Neuronal stem cell (in vitro differentiated cells): ENCODE measurements at regions not wholly inside any gene's neighbourhood (a gene's known extent, or its start where the extent isn't known, plus 50 kb on each side); places are given as distances from the start of the nearest gene placed in this dataset.
A peak's percentile ranks its signal among the peaks of the same experiment; 100 is the strongest.

Experiments
- DNase-seq: peaks from one replicate; pipeline ENCODE4 v3.0.0-alpha.2; 2013; ENCODE audit warnings: low spot score
- H2AFZ ChIP-seq: one replicate; pipeline ENCODE4 v1.6.1; 2013; ENCODE audit warnings: mild to moderate bottlenecking, low read length, inconsistent platforms
- H2AK5ac ChIP-seq: 2 replicates; pipeline ENCODE4 v1.6.1; 2013; ENCODE audit warnings: low read depth, mild to moderate bottlenecking, inconsistent platforms, low read length, moderate library complexity, mixed read lengths
- H2BK120ac ChIP-seq: 2 replicates; pipeline ENCODE4 v1.6.1; 2013; ENCODE audit warnings: low read depth, mild to moderate bottlenecking, inconsistent platforms, low read length, moderate library complexity, mixed read lengths
- H2BK12ac ChIP-seq: one replicate; pipeline ENCODE4 v1.6.1; 2013; ENCODE audit warnings: low read length, inconsistent platforms
- H2BK15ac ChIP-seq: 2 replicates; pipeline ENCODE4 v1.6.1; 2013; ENCODE audit warnings: mild to moderate bottlenecking, low read length, inconsistent platforms, mixed read lengths
- H2BK5ac ChIP-seq: one replicate; pipeline ENCODE4 v1.6.1; 2013; ENCODE audit warnings: inconsistent platforms, mild to moderate bottlenecking, low read length, moderate library complexity
- H3K14ac ChIP-seq: one replicate; pipeline ENCODE4 v1.6.1; 2013; ENCODE audit warnings: low read length, inconsistent platforms
- H3K18ac ChIP-seq: 2 replicates; pipeline ENCODE4 v1.6.1; 2013; ENCODE audit warnings: low read length, inconsistent platforms
- H3K23ac ChIP-seq: 2 replicates; pipeline ENCODE4 v1.6.1; 2013; ENCODE audit warnings: low read depth, mild to moderate bottlenecking, mixed read lengths, low read length, inconsistent platforms; ENCODE audit not compliant: poor library complexity
- H3K27ac ChIP-seq: replicated peaks from 3 replicates; pipeline ENCODE4 v1.5.1; 2013; ENCODE audit warnings: low read length, inconsistent platforms
- H3K27me3 ChIP-seq, 3 experiments: 2 replicates each; pipeline ENCODE4 v1.6.1; 2013; ENCODE audit warnings: low read length in 3 of 3, mild to moderate bottlenecking in 2 of 3, inconsistent platforms in 1 of 3, low read depth in 1 of 3, mixed read lengths in 1 of 3, moderate library complexity in 1 of 3; ENCODE audit not compliant: control insufficient read depth in 3 of 3, insufficient read depth in 3 of 3
- H3K36me3 ChIP-seq, 2 donors: replicated peaks in 1 of 2; 2 replicates each; pipeline ENCODE4 v1.6.1; 2013; ENCODE audit warnings: low read length in 2 of 2; ENCODE audit not compliant: control insufficient read depth in 2 of 2, insufficient read depth in 2 of 2
- H3K4ac ChIP-seq: 2 replicates; pipeline ENCODE4 v1.6.1; 2013; ENCODE audit warnings: inconsistent platforms, mild to moderate bottlenecking, low read length, moderate library complexity
- H3K4me1 ChIP-seq, 2 donors: 1 replicate in 1 of 2; 2 replicates in 1 of 2; pipeline ENCODE4 v1.6.1; 2013; ENCODE audit warnings: low read length in 2 of 2, low read depth in 1 of 2; ENCODE audit not compliant: control insufficient read depth in 2 of 2, insufficient read depth in 1 of 2
- H3K4me2 ChIP-seq: one replicate; pipeline ENCODE4 v1.6.1; 2013; ENCODE audit warnings: mild to moderate bottlenecking, low read length, inconsistent platforms; ENCODE audit not compliant: insufficient read depth, poor library complexity, severe bottlenecking
- H3K4me3 ChIP-seq, 2 donors: 2 replicates each; pipeline ENCODE4 v1.5.1; 2013; ENCODE audit warnings: low read length in 2 of 2, mild to moderate bottlenecking in 2 of 2, inconsistent platforms in 1 of 2, moderate library complexity in 1 of 2
- H3K79me1 ChIP-seq: one replicate; pipeline ENCODE4 v1.6.1; 2013; ENCODE audit warnings: low read depth, mild to moderate bottlenecking, inconsistent platforms, low read length, moderate library complexity
- H3K9ac ChIP-seq: one replicate; pipeline ENCODE4 v1.6.1; 2013; ENCODE audit warnings: mild to moderate bottlenecking, low read depth, low read length, inconsistent platforms; ENCODE audit not compliant: poor library complexity
- H3K9me3 ChIP-seq, 2 donors: replicated peaks in 1 of 2; 2 replicates each; pipeline versions ENCODE3 to v1.6.1; 2013; ENCODE audit warnings: low read length in 2 of 2, mild to moderate bottlenecking in 2 of 2, inconsistent platforms in 1 of 2, low read depth in 1 of 2, mixed read lengths in 1 of 2, moderate library complexity in 1 of 2; ENCODE audit not compliant: control insufficient read depth in 2 of 2, insufficient read depth in 1 of 2
- H4K8ac ChIP-seq: one replicate; pipeline ENCODE4 v1.6.1; 2013; ENCODE audit warnings: low read depth, mild to moderate bottlenecking, inconsistent platforms, low read length, moderate library complexity
- H4K91ac ChIP-seq: one replicate; pipeline ENCODE4 v1.6.1; 2013; ENCODE audit warnings: low read length, low read depth, mild to moderate bottlenecking, inconsistent platforms; ENCODE audit not compliant: poor library complexity
- WGBS, 2 donors: extraction: QIAGEN DNeasy Blood & Tissue Kit; methylation state at CpG; one replicate each; pipeline ENCODE4 v1.1.7; 2013; ENCODE audit warnings: missing lambda C conversion rate in 2 of 2, mixed read lengths in 1 of 2; ENCODE audit not compliant: insufficient read length in 2 of 2, insufficient replicate concordance in 1 of 2; ENCODE audit errors: extremely low coverage in 2 of 2; 5-methylcytosine and 5-hydroxymethylcytosine counted together

GRCh38 chr9:24381205-24381604, 164.5 kb downstream of the IZUMO3 start:
- H2BK12ac ChIP-seq = no peak overlapping the region
- H4K91ac ChIP-seq = no peak overlapping the region
- no peak overlapping the region for H3K4me3 ChIP-seq
- H3K4me2 ChIP-seq = no peak overlapping the region
- H3K9me3 ChIP-seq = peaks cover 0 to 4% of the 10 kb centered on the region in 2 donors
- no peak overlapping the region for H3K9ac ChIP-seq
- H3K79me1 ChIP-seq = peaks cover 3% of the 10 kb centered on the region
- no peak overlapping the region for H2AFZ ChIP-seq
- H3K4me1 ChIP-seq = no peaks in the 10 kb centered on the region
- no CpG with 5 or more reads among the region's 1 CpG for WGBS, 2 donors
- no peak overlapping the region for H3K27ac ChIP-seq
- no peak overlapping the region for H2BK15ac ChIP-seq
- H3K4ac ChIP-seq = no peak overlapping the region
- H3K36me3 ChIP-seq = peaks cover 0 to 1% of the 10 kb centered on the region in 2 donors
- H4K8ac ChIP-seq = no peak overlapping the region
- DNase-seq = no peak
- H3K14ac ChIP-seq = no peak overlapping the region
- H2BK5ac ChIP-seq = no peak overlapping the region
- H2BK120ac ChIP-seq = no peak overlapping the region
- H3K23ac ChIP-seq = no peak overlapping the region
- no peaks in the 10 kb centered on the region for H3K27me3 ChIP-seq
- H2AK5ac ChIP-seq = no peak overlapping the region
- H3K18ac ChIP-seq = no peak overlapping the region

- Histone ChIP-seq H2BK5ac (no peak overlapping the region), H3K4me1 (no peaks in the 10 kb centered on the region), H3K14ac (no peak overlapping the region), H4K91ac (no peak overlapping the region), H3K27ac (no peak overlapping the region), H4K8ac (no peak overlapping the region), H2AFZ (no peak overlapping the region), H2BK15ac (no peak overlapping the region), H3K27me3 (no peaks in the 10 kb centered on the region), H3K79me1 (no peaks in the 10 kb centered on the region), H3K18ac (no peak overlapping the region), H3K9me3 (no peaks in the 10 kb centered on the region), H3K4me2 (no peak overlapping the region), H2BK120ac (no peak overlapping the region), H3K36me3 (no peaks in the 10 kb centered on the region), H3K9ac (no peak overlapping the region), H3K4me3 (no peak overlapping the region), H3K23ac (no peak overlapping the region), H2BK12ac (no peak overlapping the region), H3K4ac (no peak overlapping the region), H2AK5ac (no peak overlapping the region)
- WGBS, 2 donors = no CpG with 5 or more reads among the region's 5 CpGs
- no peak for DNase-seq
These were observed 186.7 kb downstream of the IZUMO3 start for GRCh38 chr9:24359046-24359445.

GRCh38 chr9:24351973-24352372, 193.7 kb downstream of the IZUMO3 start:
- no peak overlapping the region for H3K14ac ChIP-seq
- no peak overlapping the region for H4K91ac ChIP-seq
- H3K4me1 ChIP-seq = no peaks in the 10 kb centered on the region
- H4K8ac ChIP-seq = no peak overlapping the region
- H2BK12ac ChIP-seq = no peak overlapping the region
- no peak overlapping the region for H3K9ac ChIP-seq
- no peak overlapping the region for H3K4me2 ChIP-seq
- no peak overlapping the region for H2BK120ac ChIP-seq
- H3K9me3 ChIP-seq = no peaks in the 10 kb centered on the region
- no peaks in the 10 kb centered on the region for H3K27me3 ChIP-seq
- H3K18ac ChIP-seq = no peak overlapping the region
- no peaks in the 10 kb centered on the region for H3K79me1 ChIP-seq
- no peaks in the 10 kb centered on the region for H3K36me3 ChIP-seq
- no peak overlapping the region for H2AK5ac ChIP-seq
- no peak overlapping the region for H3K4me3 ChIP-seq
- H3K23ac ChIP-seq = no peak overlapping the region
- H3K27ac ChIP-seq = no peak overlapping the region
- H3K4ac ChIP-seq = no peak overlapping the region
- no peak overlapping the region for H2BK15ac ChIP-seq
- no peak overlapping the region for H2BK5ac ChIP-seq
- H2AFZ ChIP-seq = no peak overlapping the region
- no peak for DNase-seq

GRCh38 chr9:24351258-24351657, 194.4 kb downstream of the IZUMO3 start:
- Histone ChIP-seq H2BK15ac (no peak overlapping the region), H3K23ac (no peak overlapping the region), H3K36me3 (no peaks in the 10 kb centered on the region), H2BK5ac (no peak overlapping the region), H4K8ac (no peak overlapping the region), H3K9me3 (no peaks in the 10 kb centered on the region), H2BK120ac (no peak overlapping the region), H3K79me1 (no peaks in the 10 kb centered on the region), H3K4me3 (no peak overlapping the region), H3K14ac (no peak overlapping the region), H2BK12ac (no peak overlapping the region), H3K27me3 (no peaks in the 10 kb centered on the region), H2AFZ (peak overlapping the region; percentile 22), H3K4me1 (no peaks in the 10 kb centered on the region), H3K27ac (no peak overlapping the region), H3K18ac (no peak overlapping the region), H3K4ac (no peak overlapping the region), H3K4me2 (no peak overlapping the region), H3K9ac (no peak overlapping the region), H2AK5ac (no peak overlapping the region), H4K91ac (no peak overlapping the region)
- no peak for DNase-seq
- WGBS, 2 donors = no CpG with 5 or more reads among the region's 2 CpGs
